ENCODE measurements at regions not wholly inside any gene's neighbourhood (a gene's known extent, or its start where the extent isn't known, plus 50 kb on each side); places are given as distances from the start of the nearest gene placed in this dataset.

DNA sequence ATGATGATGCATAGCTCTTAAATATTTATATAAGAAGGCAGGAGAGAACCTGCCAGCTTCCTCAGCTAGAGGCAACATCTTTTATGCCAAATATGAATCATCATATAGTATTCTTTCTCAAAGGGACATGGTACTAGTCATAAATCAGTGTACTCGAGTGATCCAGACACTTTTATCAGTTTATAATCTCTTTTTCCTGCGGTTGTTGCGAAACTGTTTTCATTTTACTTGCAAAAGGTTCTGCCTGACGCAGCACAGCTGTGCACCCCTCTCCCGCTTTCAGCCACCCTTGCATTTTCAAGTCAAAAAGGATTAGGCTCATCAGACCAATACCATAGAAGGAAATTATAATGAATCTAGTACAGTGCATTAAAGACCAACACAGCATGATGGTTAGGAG is 332.3 kb upstream of the PRKCQ start:
- TF ChIP-seq CTCF (IDR thresholded peaks at IDR 0.05; ENCODE audit: low read length) (no peak), EZH2 (IDR thresholded peaks at IDR 0.05; ENCODE audit: borderline replicate concordance, low read length) (no peak)
